GM12878 (cell line): ENCODE measurements at regions not wholly inside any gene's neighbourhood (a gene's known extent, or its start where the extent isn't known, plus 50 kb on each side); places are given as distances from the start of the nearest gene placed in this dataset.

Experiments used
- ATAC-seq: fragments of 200-7000 bp; cut with Tn5 transposase; 3 replicates; pipeline ENCODE4 v1.9.1; 2020; ENCODE audit warnings: mild to moderate bottlenecking, moderate library complexity
- BruUV-seq: library from RNA; stranded (reverse); fragments of 400-500 nt; replicated peaks from 2 replicates; lab custom pipeline; 2021; lab: Mats Ljungman, UMichigan
- CTCF ChIA-PET: fragments of 300-600 bp; sonication (Branson Sonifier 250); formaldehyde crosslinking; extraction: SDS; loops from one replicate; lab custom pipeline; 2021; ENCODE audit warnings: inconsistent platforms; lab: Yijun Ruan, JAX
- POLR2A ChIA-PET: fragments of 350-600 bp; formaldehyde crosslinking; extraction: SDS; loops from one replicate; lab custom pipeline; 2021; ENCODE audit warnings: inconsistent platforms; lab: Charles Lee
- RAD21 ChIA-PET: fragments of 300-600 bp; sonication (Branson Sonifier 250); formaldehyde crosslinking; loops from one replicate; lab custom pipeline; 2023; ENCODE audit warnings: antibody characterized with exemption; ENCODE audit not compliant: unreplicated experiment; lab: Charles Lee
- SMC1A ChIA-PET: fragments of 300-600 bp; sonication (Branson Sonifier 250); formaldehyde crosslinking; loops from one replicate; lab custom pipeline; 2023; ENCODE audit not compliant: unreplicated experiment, uncharacterized antibody; lab: Charles Lee
- DNase-seq: peaks from one replicate; pipeline ENCODE4 v3.0.0-alpha.2; 2011; ENCODE audit warnings: low read depth, low spot score
- FAIRE-seq: peaks from 3 replicates; lab custom pipeline; 2011; peaks lifted over from hg19 to GRCh38; lab: Jason Lieb, UNC
- H2AFZ ChIP-seq: 2 replicates; pipeline ENCODE4 v1.6.0; 2011; ENCODE audit warnings: low read depth, low read length, control low read depth; ENCODE audit not compliant: control insufficient read depth
- H3K27ac ChIP-seq: 2 replicates; pipeline ENCODE4 v1.5.1; 2011; ENCODE audit warnings: control low read depth; ENCODE audit not compliant: control insufficient read depth, insufficient read depth
- H3K27me3 ChIP-seq, 2 experiments: replicated peaks in 1 of 2; 2 replicates each; pipeline versions ENCODE4 v1.6.0 to v1.6.1; 2011; ENCODE audit warnings: low read length in 1 of 2; ENCODE audit not compliant: control insufficient read depth in 2 of 2, insufficient read depth in 2 of 2
- H3K36me3 ChIP-seq, 2 experiments: 2 replicates each; pipeline ENCODE4 v1.5.1; 2011; ENCODE audit warnings: low read length in 1 of 2; ENCODE audit not compliant: control insufficient read depth in 2 of 2, insufficient read depth in 2 of 2
- H3K4me1 ChIP-seq: 2 replicates; pipeline ENCODE4 v1.6.1; 2011; ENCODE audit warnings: mild to moderate bottlenecking, low read length, moderate library complexity, mixed read lengths; ENCODE audit not compliant: control insufficient read depth, insufficient read depth
- H3K4me2 ChIP-seq: 2 replicates; pipeline ENCODE4 v1.6.0; 2011; ENCODE audit warnings: control low read depth; ENCODE audit not compliant: control insufficient read depth, insufficient read depth
- H3K4me3 ChIP-seq: fragments of 200-600 bp; sonication (generic); 2 replicates; pipeline ENCODE4 v1.5.1; 2016
- H3K79me2 ChIP-seq: 2 replicates; pipeline ENCODE4 v1.6.0; 2011; ENCODE audit warnings: low read length; ENCODE audit not compliant: control insufficient read depth, insufficient read depth
- H3K9ac ChIP-seq: 2 replicates; pipeline ENCODE4 v1.8.0; 2011; ENCODE audit warnings: low read length, control low read depth, mixed read lengths; ENCODE audit not compliant: control insufficient read depth, insufficient read depth
- H3K9me3 ChIP-seq: replicated peaks from 3 replicates; pipeline ENCODE4 v1.5.1; 2011; ENCODE audit warnings: mild to moderate bottlenecking, low read length; ENCODE audit not compliant: control insufficient read depth, insufficient read depth
- H4K20me1 ChIP-seq: 2 replicates; pipeline ENCODE4 v1.6.0; 2011; ENCODE audit not compliant: control insufficient read depth, insufficient read depth
- ATF7 ChIP-seq: fragments of 450-650 bp; IDR thresholded peaks from 2 replicates; pipeline ENCODE4 v1.6.1; 2016; ENCODE audit warnings: low read depth, mild to moderate bottlenecking
- CBFB ChIP-seq: IDR thresholded peaks from 2 replicates; pipeline ENCODE4 v1.6.1; 2016; ENCODE audit warnings: antibody characterized with exemption, low read depth
- CBX3 ChIP-seq: fragments of 200-600 bp; sonication (generic); IDR thresholded peaks from 2 replicates; pipeline ENCODE4 v1.6.1; 2016; ENCODE audit warnings: low read depth, borderline replicate concordance
- ELK1 ChIP-seq: IDR thresholded peaks from 2 replicates; pipeline ENCODE4 v1.6.1; 2012; ENCODE audit warnings: low read depth, low read length, improper control_type of control experiment
- EP300 ChIP-seq, 2 experiments: fragments of 150-350 bp in 1 of 2; IDR thresholded peaks; 2 replicates each; pipeline ENCODE4 v1.6.1; 2011 to 2012; ENCODE audit warnings: low read depth in 2 of 2, low read length in 2 of 2, borderline replicate concordance in 1 of 2, improper control_type of control experiment in 1 of 2, inconsistent platforms in 1 of 2; ENCODE audit not compliant: control insufficient read depth in 1 of 2
- EZH2 ChIP-seq: IDR thresholded peaks from 2 replicates; pipeline ENCODE4 v1.6.1; 2012; ENCODE audit warnings: low read depth, mild to moderate bottlenecking, control low read depth, inconsistent platforms, low read length, borderline replicate concordance; ENCODE audit not compliant: control insufficient read depth
- GATAD2B ChIP-seq: fragments of 450-650 bp; conservative IDR thresholded peaks from 2 replicates; pipeline ENCODE4 v1.6.1; 2017; ENCODE audit warnings: low read depth, mild to moderate bottlenecking, moderate library complexity
- HCFC1 ChIP-seq: fragments of 150-350 bp; IDR thresholded peaks from 2 replicates; pipeline ENCODE4 v1.6.1; 2014; ENCODE audit warnings: low read length
- IKZF1 ChIP-seq: fragments of 450-650 bp; conservative IDR thresholded peaks from 2 replicates; pipeline ENCODE4 v1.6.1; 2017; ENCODE audit warnings: antibody characterized with exemption, mild to moderate bottlenecking
- MLLT1 ChIP-seq: fragments of 450-650 bp; IDR thresholded peaks from 2 replicates; pipeline ENCODE4 v1.6.1; 2016; ENCODE audit warnings: mild to moderate bottlenecking
- MYC ChIP-seq: IDR thresholded peaks from 2 replicates; pipeline ENCODE4 v1.6.1; 2011; ENCODE audit warnings: mild to moderate bottlenecking, low read length, moderate library complexity, inconsistent platforms; ENCODE audit not compliant: insufficient read depth, insufficient replicate concordance, insufficient read length, severe bottlenecking
- NBN ChIP-seq: fragments of 450-650 bp; IDR thresholded peaks from 2 replicates; pipeline ENCODE4 v1.6.1; 2016
- PML ChIP-seq: IDR thresholded peaks from 2 replicates; pipeline ENCODE4 v1.6.1; 2012; ENCODE audit warnings: low read length, inconsistent platforms
- POLR2A ChIP-seq: IDR thresholded peaks from 2 replicates; pipeline ENCODE4 v1.6.1; 2011; ENCODE audit warnings: low read depth, mild to moderate bottlenecking, low read length
- PRDM15 ChIP-seq: fragments of 450-650 bp; formaldehyde crosslinking; IDR thresholded peaks from 2 replicates; pipeline ENCODE4 v1.4.0; 2020; ENCODE audit warnings: mild to moderate bottlenecking, moderate library complexity
- SMC3 ChIP-seq: IDR thresholded peaks from 2 replicates; pipeline ENCODE4 v1.6.1; 2011; ENCODE audit warnings: low read length, improper control_type of control experiment, borderline replicate concordance
- SUPT20H ChIP-seq: IDR thresholded peaks from 2 replicates; pipeline ENCODE4 v1.6.1; 2011; ENCODE audit warnings: low read depth, mild to moderate bottlenecking, low read length, moderate library complexity, borderline replicate concordance; ENCODE audit not compliant: control insufficient read depth
- YY1 ChIP-seq: IDR thresholded peaks from 2 replicates; pipeline ENCODE4 v1.6.1; 2011; ENCODE audit warnings: low read depth, mild to moderate bottlenecking, low read length
- ZNF384 ChIP-seq: IDR thresholded peaks from 2 replicates; pipeline ENCODE4 v1.6.1; 2012; ENCODE audit warnings: low read depth, mild to moderate bottlenecking, low read length, improper control_type of control experiment, borderline replicate concordance
- ZNF622 ChIP-seq: fragments of 450-650 bp; IDR thresholded peaks from 2 replicates; pipeline ENCODE4 v1.6.1; 2017; ENCODE audit warnings: mild to moderate bottlenecking, inconsistent platforms
- WGBS: methylation state at CpG from one replicate; pipeline ENCODE4 v1.1.6; 2016; ENCODE audit warnings: low lambda C conversion rate; ENCODE audit not compliant: insufficient replicate concordance, insufficient coverage; ENCODE audit errors: missing lambda C conversion rate; 5-methylcytosine and 5-hydroxymethylcytosine counted together
- in situ Hi-C: fragments of 300-500 bp; cut with MboI; formaldehyde crosslinking; loops from 9 replicates; pipeline ENCODE4 v1.14.3; 2018; ENCODE audit warnings: mixed read lengths
- intact Hi-C: fragments of 100-400 bp; cut with micrococcal nuclease; formaldehyde crosslinking; loops from one replicate; pipeline ENCODE4 v1.14.2; 2022; ENCODE audit not compliant: unreplicated experiment

DNA sequence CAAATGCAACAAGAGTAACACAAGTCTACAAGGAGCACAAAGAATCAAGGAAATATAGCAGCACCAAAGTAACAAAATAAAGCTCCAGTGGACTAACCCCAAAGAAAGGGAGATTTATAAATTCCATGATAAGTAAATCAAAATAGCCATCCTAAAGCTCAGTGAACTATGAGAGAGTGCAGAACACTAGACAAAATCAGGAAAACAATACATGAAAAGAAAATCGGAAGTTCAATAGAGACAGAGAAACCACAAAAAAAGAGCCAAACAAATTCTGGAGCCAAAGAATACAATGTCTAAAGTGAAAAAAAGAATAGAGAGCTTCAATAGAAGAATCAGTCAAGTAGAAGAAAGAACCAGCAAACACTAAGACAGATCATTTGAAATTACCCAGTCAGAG lies 247.3 kb upstream of the TENT5A start:
- no peak overlapping the region for H2AFZ ChIP-seq
- no peaks in the 10 kb centered on the region for H4K20me1 ChIP-seq
- FAIRE-seq (no peak), ATAC-seq (no peak), DNase-seq (no peak)
- no peaks in the 10 kb centered on the region for H3K36me3 ChIP-seq
- no peak overlapping the region for H3K4me2 ChIP-seq
- H3K9me3 ChIP-seq = no peaks in the 10 kb centered on the region; the same call in 2 of the 3 replicates
- in situ Hi-C loops = loop anchor here (25.0 kb wide), 2 partner anchors 1388 to 1788 kb away; no protein-coding TSS in a partner anchor
- SMC1A ChIA-PET = interaction anchor here (0.7 to 2.1 kb wide), 12 partner anchors 14 to 265 kb away, joined by 3 to 7 read pairs (median 3); partner anchors contain the start of gene TENT5A
- peaks cover 5% of the 10 kb centered on the region for H3K4me1 ChIP-seq
- CTCF ChIA-PET = interaction anchor here (0.7 to 2.0 kb wide), 5 partner anchors 9 to 458 kb away, joined by 3 to 6 read pairs (median 4); no protein-coding TSS in a partner anchor
- intact Hi-C loops = loop anchor here (10.0 kb wide), 1 partner anchor 1785 kb away; no protein-coding TSS in a partner anchor
- H3K4me3 ChIP-seq = no peak overlapping the region
- TF ChIP-seq POLR2A = no peak
- TF ChIP-seq PRDM15 = no peak
- no peak for TF ChIP-seq HCFC1
- TF ChIP-seq ATF7 = no peak
- TF ChIP-seq PML = no peak
- no peak for TF ChIP-seq CBFB
- no peak for TF ChIP-seq MLLT1
- no peak for TF ChIP-seq SMC3
- TF ChIP-seq NBN = no peak
- TF ChIP-seq EP300 (IDR thresholded peaks at IDR 0.05; ENCODE audit: borderline replicate concordance in 1 of 2, control insufficient read depth in 1 of 2, low read depth in 2 of 2, low read length in 2 of 2) = no peak
- TF ChIP-seq SUPT20H = no peak
- TF ChIP-seq IKZF1 = no peak
- no peak for TF ChIP-seq ELK1
- no peak for TF ChIP-seq YY1
- no peak for TF ChIP-seq EZH2
- no peak for TF ChIP-seq ZNF622
- TF ChIP-seq CBX3 = no peak
- no peak for TF ChIP-seq MYC
- no peak for TF ChIP-seq GATAD2B
- TF ChIP-seq ZNF384 = no peak
- RAD21 ChIA-PET = interaction anchor here (0.7 to 4.5 kb wide), 6 partner anchors 10 to 482 kb away, joined by 3 to 28 read pairs (median 3); partner anchors contain the start of gene TENT5A
- WGBS = 50% methylated on average over 1 of the region's 1 CpG
- no peaks in the 10 kb centered on the region for H3K79me2 ChIP-seq
- H3K9ac ChIP-seq = no peak overlapping the region
- no peak overlapping the region for H3K27ac ChIP-seq
- H3K27me3 ChIP-seq = no peaks in the 10 kb centered on the region
- POLR2A ChIA-PET = interaction anchor here (0.7 kb wide), 1 partner anchor 14 kb away, joined by 4 read pairs; no protein-coding TSS in a partner anchor
- BruUV-seq = no TSS peak
